Esophagus squamous epithelium (tissue), 4 donors: ENCODE measurements at regions not wholly inside any gene's neighbourhood (a gene's known extent, or its start where the extent isn't known, plus 50 kb on each side); places are given as distances from the start of the nearest gene placed in this dataset.

Source experiments
- POLR2A ChIP-seq, 4 donors: fragments of 450-650 bp; IDR thresholded peaks; one replicate each; pipeline ENCODE4 v1.6.1; 2017; ENCODE audit warnings: antibody characterized with exemption in 4 of 4, mild to moderate bottlenecking in 4 of 4, moderate library complexity in 3 of 4
- TF ChIP-seq, protein P1 (sequence below), 6 experiments: fragments of 450-650 bp in 4 of 6; fragments of 200-600 bp in 2 of 6; sonication (generic) in 2 of 6; IDR thresholded peaks; one replicate each; pipeline ENCODE4 v1.5.1; 2016 to 2019; ENCODE audit warnings: antibody characterized with exemption in 6 of 6, mild to moderate bottlenecking in 4 of 6, moderate library complexity in 4 of 6

DNA sequence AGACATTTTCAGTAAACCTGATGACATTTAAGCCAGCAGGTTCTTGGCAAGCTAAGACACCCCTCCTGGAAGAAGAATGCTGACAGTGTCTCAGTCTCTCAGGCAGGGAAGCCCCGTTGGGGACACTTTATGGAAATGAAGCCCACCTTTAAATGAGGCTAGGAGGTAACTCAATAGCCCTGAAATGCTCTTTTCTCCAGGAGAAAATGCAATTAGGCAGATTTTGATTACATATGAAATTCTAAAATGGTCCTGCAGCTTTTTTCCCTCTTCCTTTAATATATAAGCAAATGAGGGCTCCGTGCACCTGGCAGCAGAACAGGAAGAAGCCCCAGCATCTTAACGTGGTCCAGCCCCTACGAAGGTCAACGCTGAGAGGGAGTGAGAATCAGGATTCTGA is 65.8 kb upstream of the CHST15 start:
- TF ChIP-seq POLR2A (IDR thresholded peaks at IDR 0.05) = no peak
- TF ChIP-seq, protein P1, sequence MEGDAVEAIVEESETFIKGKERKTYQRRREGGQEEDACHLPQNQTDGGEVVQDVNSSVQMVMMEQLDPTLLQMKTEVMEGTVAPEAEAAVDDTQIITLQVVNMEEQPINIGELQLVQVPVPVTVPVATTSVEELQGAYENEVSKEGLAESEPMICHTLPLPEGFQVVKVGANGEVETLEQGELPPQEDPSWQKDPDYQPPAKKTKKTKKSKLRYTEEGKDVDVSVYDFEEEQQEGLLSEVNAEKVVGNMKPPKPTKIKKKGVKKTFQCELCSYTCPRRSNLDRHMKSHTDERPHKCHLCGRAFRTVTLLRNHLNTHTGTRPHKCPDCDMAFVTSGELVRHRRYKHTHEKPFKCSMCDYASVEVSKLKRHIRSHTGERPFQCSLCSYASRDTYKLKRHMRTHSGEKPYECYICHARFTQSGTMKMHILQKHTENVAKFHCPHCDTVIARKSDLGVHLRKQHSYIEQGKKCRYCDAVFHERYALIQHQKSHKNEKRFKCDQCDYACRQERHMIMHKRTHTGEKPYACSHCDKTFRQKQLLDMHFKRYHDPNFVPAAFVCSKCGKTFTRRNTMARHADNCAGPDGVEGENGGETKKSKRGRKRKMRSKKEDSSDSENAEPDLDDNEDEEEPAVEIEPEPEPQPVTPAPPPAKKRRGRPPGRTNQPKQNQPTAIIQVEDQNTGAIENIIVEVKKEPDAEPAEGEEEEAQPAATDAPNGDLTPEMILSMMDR (IDR thresholded peaks at IDR 0.05) = no peak
